Caco-2 (cell line): ENCODE measurements at regions not wholly inside any gene's neighbourhood (a gene's known extent, or its start where the extent isn't known, plus 50 kb on each side); places are given as distances from the start of the nearest gene placed in this dataset.
A peak's percentile ranks its signal among the peaks of the same experiment; 100 is the strongest.

ENCODE experiments used
- BruUV-seq: library from RNA; stranded (reverse); fragments of 400-500 nt; replicated peaks from 2 replicates; lab custom pipeline; 2021; lab: Mats Ljungman, UMichigan
- CTCF ChIA-PET: fragments of 300-600 bp; sonication (Branson Sonifier 250); formaldehyde crosslinking; loops from one replicate; lab custom pipeline; 2022; ENCODE audit warnings: antibody characterized with exemption; lab: Charles Lee
- POLR2A ChIA-PET: fragments of 300-600 bp; sonication (Branson Sonifier 250); formaldehyde crosslinking; loops from one replicate; lab custom pipeline; 2022; ENCODE audit warnings: antibody characterized with exemption; lab: Charles Lee
- DNase-seq, 2 experiments: peaks; one replicate each; pipeline versions ENCODE4 v3.0.0 to v3.0.0-alpha.2; 2020 to 2022
- H3K27me3 ChIP-seq: replicated peaks from 2 replicates; pipeline ENCODE4 v1.6.0; 2011; ENCODE audit warnings: low read length; ENCODE audit not compliant: control insufficient read depth, insufficient read depth
- H3K36me3 ChIP-seq: 2 replicates; pipeline ENCODE4 v1.5.1; 2011; ENCODE audit warnings: low read length; ENCODE audit not compliant: control insufficient read depth, insufficient read depth
- H3K4me1 ChIP-seq: fragments of 250-450 bp; sonication (Bioruptor Pico); 2 replicates; pipeline ENCODE4 v1.5.1; 2020; ENCODE audit warnings: mild to moderate bottlenecking
- H3K4me3 ChIP-seq: 2 replicates; pipeline ENCODE4 v1.5.1; 2011; ENCODE audit warnings: low read depth, mild to moderate bottlenecking, control low read depth, low read length
- H3K9me3 ChIP-seq: fragments of 250-450 bp; sonication (Bioruptor Pico); 2 replicates; pipeline ENCODE4 v1.5.1; 2020; ENCODE audit warnings: mild to moderate bottlenecking, moderate library complexity
- H3K27ac Mint-ChIP-seq: one replicate; pipeline ENCODE4 v1.8.0; 2022; ENCODE audit warnings: mixed read lengths; ENCODE audit not compliant: unreplicated experiment
- H3K27me3 Mint-ChIP-seq: one replicate; pipeline ENCODE4 v1.8.0; 2022; ENCODE audit warnings: mixed read lengths; ENCODE audit not compliant: insufficient read depth, unreplicated experiment
- H3K36me3 Mint-ChIP-seq: one replicate; pipeline ENCODE4 v1.8.0; 2022; ENCODE audit warnings: mild to moderate bottlenecking, mixed read lengths; ENCODE audit not compliant: insufficient read depth, unreplicated experiment
- H3K4me1 Mint-ChIP-seq: one replicate; pipeline ENCODE4 v1.8.0; 2022; ENCODE audit warnings: low read depth, mixed read lengths; ENCODE audit not compliant: unreplicated experiment
- H3K4me3 Mint-ChIP-seq: one replicate; pipeline ENCODE4 v1.8.0; 2022; ENCODE audit warnings: mild to moderate bottlenecking, moderate library complexity, mixed read lengths; ENCODE audit not compliant: unreplicated experiment
- H3K9me3 Mint-ChIP-seq: one replicate; pipeline ENCODE4 v1.8.0; 2022; ENCODE audit warnings: mixed read lengths; ENCODE audit not compliant: unreplicated experiment
- CTCF ChIP-seq, 2 experiments: fragments of 200-600 bp in 1 of 2; IDR thresholded peaks; 1 replicate in 1 of 2; 2 replicates in 1 of 2; pipeline versions ENCODE4 v1.5.1 to v1.8.0; 2011 to 2022; ENCODE audit warnings: antibody characterized with exemption in 1 of 2, control low read depth in 1 of 2, inconsistent platforms in 1 of 2, low read depth in 1 of 2, low read length in 1 of 2, mild to moderate bottlenecking in 1 of 2, moderate library complexity in 1 of 2; ENCODE audit not compliant: insufficient read depth in 1 of 2, severe bottlenecking in 1 of 2, unreplicated experiment in 1 of 2
- intact Hi-C: fragments of 100-400 bp; cut with micrococcal nuclease; formaldehyde crosslinking; loops from one replicate; pipeline ENCODE4 v1.10.0; 2022; ENCODE audit not compliant: unreplicated experiment

- no TSS peak for BruUV-seq
- Histone ChIP-seq H3K4me1 (no peaks in the 10 kb centered on the region), H3K36me3 (no peaks in the 10 kb centered on the region), H3K4me3 (no peak overlapping the region), H3K9me3 (no peaks in the 10 kb centered on the region), H3K27me3 (no peaks in the 10 kb centered on the region)
- intact Hi-C loops = no loop called here
- Mint-ChIP-seq H3K36me3 (no peaks in the 10 kb centered on the region), H3K4me3 (no peak overlapping the region), H3K27me3 (peaks cover 5% of the 10 kb centered on the region), H3K9me3 (no peaks in the 10 kb centered on the region), H3K27ac (no peak overlapping the region), H3K4me1 (no peaks in the 10 kb centered on the region)
- ChIA-PET POLR2A (no interaction called here), CTCF (no interaction called here)
- no peak for TF ChIP-seq CTCF (IDR thresholded peaks at IDR 0.05; ENCODE audit: insufficient read depth in 1 of 2, low read depth in 1 of 2, low read length in 1 of 2, severe bottlenecking in 1 of 2, unreplicated experiment in 1 of 2)
- no peak for DNase-seq
Measured at GRCh38 chr13:102951808-102952207, 106.0 kb downstream of the ERCC5 start.

GRCh38 chr13:102947745-102948405 lies 102.0 kb downstream of the ERCC5 start:
- no peak overlapping the region for H3K4me3 Mint-ChIP-seq
- Histone ChIP-seq H3K9me3 (peaks cover 2% of the 10 kb centered on the region; the same call in 1 of the 2 replicates), H3K36me3 (no peaks in the 10 kb centered on the region), H3K27me3 (no peaks in the 10 kb centered on the region), H3K4me1 (no peaks in the 10 kb centered on the region), H3K4me3 (no peak overlapping the region)
- peaks cover 3% of the 10 kb centered on the region for H3K9me3 Mint-ChIP-seq
- ChIA-PET POLR2A (no interaction called here), CTCF (no interaction called here)
- H3K36me3 Mint-ChIP-seq = no peaks in the 10 kb centered on the region
- BruUV-seq = no TSS peak
- intact Hi-C loops = no loop called here
- H3K27ac Mint-ChIP-seq = no peak overlapping the region
- H3K27me3 Mint-ChIP-seq = peaks cover 8% of the 10 kb centered on the region
- no peak for TF ChIP-seq CTCF (IDR thresholded peaks at IDR 0.05; ENCODE audit: insufficient read depth in 1 of 2, low read depth in 1 of 2, low read length in 1 of 2, severe bottlenecking in 1 of 2, unreplicated experiment in 1 of 2)
- DNase-seq = peak in 1 of 2 experiments; percentile 4
- H3K4me1 Mint-ChIP-seq = no peaks in the 10 kb centered on the region

- TF ChIP-seq CTCF (IDR thresholded peaks at IDR 0.05; ENCODE audit: insufficient read depth in 1 of 2, low read depth in 1 of 2, low read length in 1 of 2, severe bottlenecking in 1 of 2, unreplicated experiment in 1 of 2) = no peak
- no peak overlapping the region for H3K27ac Mint-ChIP-seq
- DNase-seq = no peak
- H3K27me3 Mint-ChIP-seq = peaks cover 3% of the 10 kb centered on the region
- POLR2A ChIA-PET = no interaction called here
- peaks cover 6% of the 10 kb centered on the region for H3K9me3 Mint-ChIP-seq
- intact Hi-C loops = no loop called here
- Histone ChIP-seq H3K4me1 (no peaks in the 10 kb centered on the region), H3K27me3 (no peaks in the 10 kb centered on the region), H3K9me3 (peaks cover 6% of the 10 kb centered on the region; the same call in 1 of the 2 replicates), H3K36me3 (no peaks in the 10 kb centered on the region), H3K4me3 (no peak overlapping the region)
- no peak overlapping the region for H3K4me3 Mint-ChIP-seq
- H3K4me1 Mint-ChIP-seq = no peaks in the 10 kb centered on the region
- CTCF ChIA-PET = no interaction called here
- no TSS peak for BruUV-seq
- no peaks in the 10 kb centered on the region for H3K36me3 Mint-ChIP-seq
Measured at GRCh38 chr13:102945886-102946285, 100.1 kb downstream of the ERCC5 start.
